H9 (cell line): ENCODE measurements at regions not wholly inside any gene's neighbourhood (a gene's known extent, or its start where the extent isn't known, plus 50 kb on each side); places are given as distances from the start of the nearest gene placed in this dataset.

Experiments
- DNase-seq: peaks from one replicate; pipeline ENCODE4 v3.0.0-alpha.2; 2017
- H2AFZ ChIP-seq: one replicate; pipeline ENCODE4 v1.6.1; 2013; ENCODE audit warnings: mild to moderate bottlenecking, low read length, control low read depth, moderate library complexity
- H2AK5ac ChIP-seq: 2 replicates; pipeline ENCODE4 v1.6.1; 2013; ENCODE audit warnings: low read length, control low read depth, mixed read lengths; ENCODE audit not compliant: insufficient read length
- H2BK120ac ChIP-seq: one replicate; pipeline ENCODE4 v1.6.1; 2013; ENCODE audit warnings: low read depth, mild to moderate bottlenecking, low read length, control low read depth, inconsistent platforms; ENCODE audit not compliant: poor library complexity, severe bottlenecking
- H2BK12ac ChIP-seq: 2 replicates; pipeline ENCODE4 v1.6.1; 2013; ENCODE audit warnings: low read length, control low read depth, mixed read lengths, low read depth; ENCODE audit not compliant: insufficient read length
- H2BK15ac ChIP-seq: 2 replicates; pipeline ENCODE4 v1.6.1; 2013; ENCODE audit warnings: low read depth, low read length, control low read depth
- H2BK20ac ChIP-seq: one replicate; pipeline ENCODE4 v1.6.1; 2013; ENCODE audit warnings: low read depth, mild to moderate bottlenecking, low read length, control low read depth, inconsistent platforms; ENCODE audit not compliant: poor library complexity, severe bottlenecking
- H2BK5ac ChIP-seq: 2 replicates; pipeline ENCODE4 v1.6.1; 2013; ENCODE audit warnings: low read length, control low read depth, mixed read lengths; ENCODE audit not compliant: insufficient read length
- H3K14ac ChIP-seq: 2 replicates; pipeline ENCODE4 v1.6.1; 2013; ENCODE audit warnings: low read length, control low read depth; ENCODE audit not compliant: insufficient read depth
- H3K18ac ChIP-seq: 2 replicates; pipeline ENCODE4 v1.6.1; 2013; ENCODE audit warnings: low read depth, mild to moderate bottlenecking, mixed read lengths, low read length, control low read depth; ENCODE audit not compliant: insufficient read length
- H3K23ac ChIP-seq: 2 replicates; pipeline ENCODE4 v1.6.1; 2013; ENCODE audit warnings: low read length, control low read depth, mixed read lengths, low read depth; ENCODE audit not compliant: insufficient read length
- H3K23me2 ChIP-seq: 2 replicates; pipeline ENCODE4 v1.6.1; 2013; ENCODE audit warnings: low read depth, mild to moderate bottlenecking, mixed read lengths, low read length, control low read depth; ENCODE audit not compliant: insufficient read length, poor library complexity, severe bottlenecking
- H3K27ac ChIP-seq: 2 replicates; pipeline ENCODE4 v1.5.1; 2013; ENCODE audit warnings: low read length, control low read depth, mixed read lengths, low read depth; ENCODE audit not compliant: insufficient read length
- H3K27me3 ChIP-seq: 2 replicates; pipeline ENCODE4 v1.6.1; 2013; ENCODE audit warnings: low read length, control low read depth, inconsistent platforms; ENCODE audit not compliant: insufficient read depth
- H3K4ac ChIP-seq: 2 replicates; pipeline ENCODE4 v1.6.1; 2013; ENCODE audit warnings: low read depth, mild to moderate bottlenecking, control low read depth, inconsistent platforms, low read length, moderate library complexity
- H3K4me1 ChIP-seq: 2 replicates; pipeline ENCODE4 v1.6.1; 2013; ENCODE audit warnings: low read length, control low read depth, inconsistent platforms; ENCODE audit not compliant: insufficient read depth
- H3K4me2 ChIP-seq: 2 replicates; pipeline ENCODE4 v1.6.1; 2013; ENCODE audit warnings: low read length, control low read depth, mixed read lengths; ENCODE audit not compliant: insufficient read length, insufficient read depth
- H3K56ac ChIP-seq: 2 replicates; pipeline ENCODE4 v1.6.1; 2013; ENCODE audit warnings: low read depth, mild to moderate bottlenecking, mixed read lengths, low read length, control low read depth; ENCODE audit not compliant: insufficient read length
- H3K79me1 ChIP-seq: 2 replicates; pipeline ENCODE4 v1.6.1; 2013; ENCODE audit warnings: low read depth, mild to moderate bottlenecking, moderate library complexity, low read length, control low read depth, inconsistent platforms; ENCODE audit not compliant: insufficient read depth, poor library complexity, severe bottlenecking
- H3K79me2 ChIP-seq: 2 replicates; pipeline ENCODE4 v1.6.1; 2013; ENCODE audit warnings: low read length, control low read depth, inconsistent platforms; ENCODE audit not compliant: insufficient read depth
- H3K9ac ChIP-seq: 2 replicates; pipeline ENCODE4 v1.6.1; 2013; ENCODE audit warnings: low read length, control low read depth, mixed read lengths; ENCODE audit not compliant: insufficient read length; ENCODE audit errors: extremely low read depth
- H3K9me3 ChIP-seq: one replicate; pipeline ENCODE4 v1.6.1; 2013; ENCODE audit warnings: low read depth, low read length, inconsistent platforms; ENCODE audit not compliant: control insufficient read depth
- H3T11ph ChIP-seq: one replicate; pipeline ENCODE4 v1.6.1; 2013; ENCODE audit warnings: mild to moderate bottlenecking, low read length, control low read depth, inconsistent platforms
- H4K20me1 ChIP-seq: one replicate; pipeline ENCODE4 v1.6.1; 2013; ENCODE audit not compliant: control insufficient read depth, insufficient read length, insufficient read depth
- H4K5ac ChIP-seq: 2 replicates; pipeline ENCODE4 v1.6.1; 2013; ENCODE audit warnings: low read depth, mild to moderate bottlenecking, mixed read lengths, low read length, control low read depth; ENCODE audit not compliant: insufficient read length
- H4K8ac ChIP-seq: replicated peaks from 2 replicates; pipeline ENCODE4 v1.6.1; 2013; ENCODE audit warnings: low read length, control low read depth, mixed read lengths, low read depth; ENCODE audit not compliant: insufficient read length
- H4K91ac ChIP-seq: 2 replicates; pipeline ENCODE4 v1.6.1; 2013; ENCODE audit warnings: low read depth, mild to moderate bottlenecking, moderate library complexity, mixed read lengths, low read length, control low read depth; ENCODE audit not compliant: insufficient read length
- H3K27ac Mint-ChIP-seq, 3 experiments: 2 replicates in 2 of 3; 3 replicates in 1 of 3; pipeline ENCODE4 v1.8.0; 2020 to 2021; ENCODE audit warnings: mixed read lengths in 3 of 3, mild to moderate bottlenecking in 1 of 3, moderate library complexity in 1 of 3
- H3K27me3 Mint-ChIP-seq: 2 replicates; pipeline ENCODE4 v1.8.0; 2021; ENCODE audit warnings: low read depth, mild to moderate bottlenecking, moderate library complexity, mixed read lengths
- H3K36me3 Mint-ChIP-seq, 3 experiments: 2 replicates in 2 of 3; 3 replicates in 1 of 3; pipeline ENCODE4 v1.8.0; 2020 to 2021; ENCODE audit warnings: low read depth in 3 of 3, mixed read lengths in 3 of 3; ENCODE audit not compliant: insufficient read depth in 1 of 3
- H3K4me1 Mint-ChIP-seq, 2 experiments: 2 replicates each; pipeline ENCODE4 v1.8.0; 2020; ENCODE audit warnings: mixed read lengths in 2 of 2
- H3K4me3 Mint-ChIP-seq, 2 experiments: 2 replicates in 1 of 2; 3 replicates in 1 of 2; pipeline ENCODE4 v1.8.0; 2020 to 2021; ENCODE audit warnings: mild to moderate bottlenecking in 2 of 2, mixed read lengths in 2 of 2, moderate library complexity in 1 of 2
- H3K9me3 Mint-ChIP-seq, 2 experiments: 2 replicates in 1 of 2; 3 replicates in 1 of 2; pipeline ENCODE4 v1.8.0; 2020; ENCODE audit warnings: mild to moderate bottlenecking in 2 of 2, mixed read lengths in 2 of 2, moderate library complexity in 1 of 2
- CTCF ChIP-seq: fragments of 200-600 bp; sonication (generic); conservative IDR thresholded peaks from 3 replicates; pipeline ENCODE4 v1.8.0; 2021; ENCODE audit warnings: antibody characterized with exemption, mild to moderate bottlenecking
- WGBS: extraction: QIAGEN DNeasy Blood & Tissue Kit; methylation state at CpG from one replicate; pipeline ENCODE4 v1.1.7; 2013; ENCODE audit warnings: missing lambda C conversion rate, low lambda C conversion rate, mixed read lengths; ENCODE audit not compliant: insufficient read length; ENCODE audit errors: extremely low coverage; 5-methylcytosine and 5-hydroxymethylcytosine counted together

GRCh38 chr18:34098109-34098508 lies 126.6 kb downstream of the NOL4 start:
- Histone ChIP-seq H3K27me3 (no peaks in the 10 kb centered on the region), H4K20me1 (no peaks in the 10 kb centered on the region), H2AFZ (no peak overlapping the region), H3K18ac (no peak overlapping the region), H2BK12ac (no peak overlapping the region), H4K5ac (no peak overlapping the region), H3T11ph (no peak overlapping the region), H2BK5ac (no peak overlapping the region), H3K79me1 (no peaks in the 10 kb centered on the region), H4K91ac (no peak overlapping the region), H3K4ac (no peak overlapping the region), H2BK15ac (no peak overlapping the region), H3K9ac (no peak overlapping the region), H3K4me2 (no peak overlapping the region), H3K79me2 (no peaks in the 10 kb centered on the region), H3K14ac (no peak overlapping the region), H2BK120ac (no peak overlapping the region), H3K9me3 (no peaks in the 10 kb centered on the region), H3K27ac (no peak overlapping the region), H4K8ac (no peak overlapping the region), H3K56ac (no peak overlapping the region), H2BK20ac (no peak overlapping the region), H3K23ac (no peak overlapping the region), H3K4me1 (no peaks in the 10 kb centered on the region), H3K23me2 (no peaks in the 10 kb centered on the region), H2AK5ac (no peak overlapping the region)
- H3K27ac Mint-ChIP-seq: no peak overlapping the region
- WGBS: no CpG with 5 or more reads among the region's 2 CpGs
- TF ChIP-seq CTCF: no peak
- H3K27me3 Mint-ChIP-seq: no peaks in the 10 kb centered on the region
- H3K36me3 Mint-ChIP-seq: no peaks in the 10 kb centered on the region
- H3K9me3 Mint-ChIP-seq: no peaks in the 10 kb centered on the region
- no peaks in the 10 kb centered on the region for H3K4me1 Mint-ChIP-seq
- DNase-seq: no peak
- no peak overlapping the region for H3K4me3 Mint-ChIP-seq
